ENCODE measurements at regions not wholly inside any gene's neighbourhood (a gene's known extent, or its start where the extent isn't known, plus 50 kb on each side); places are given as distances from the start of the nearest gene placed in this dataset.
"Not testable (repeated sequence)": the region's sequence is repeated elsewhere in the genome, so short reads cannot be mapped to it uniquely, and the experiment has no call there.

GRCh38 chrX:45598861-45599260 is 398.2 kb upstream of the DIPK2B start:
- no peak for DNase-seq (ENCODE audit: low read depth in 2 of 2)

DNA sequence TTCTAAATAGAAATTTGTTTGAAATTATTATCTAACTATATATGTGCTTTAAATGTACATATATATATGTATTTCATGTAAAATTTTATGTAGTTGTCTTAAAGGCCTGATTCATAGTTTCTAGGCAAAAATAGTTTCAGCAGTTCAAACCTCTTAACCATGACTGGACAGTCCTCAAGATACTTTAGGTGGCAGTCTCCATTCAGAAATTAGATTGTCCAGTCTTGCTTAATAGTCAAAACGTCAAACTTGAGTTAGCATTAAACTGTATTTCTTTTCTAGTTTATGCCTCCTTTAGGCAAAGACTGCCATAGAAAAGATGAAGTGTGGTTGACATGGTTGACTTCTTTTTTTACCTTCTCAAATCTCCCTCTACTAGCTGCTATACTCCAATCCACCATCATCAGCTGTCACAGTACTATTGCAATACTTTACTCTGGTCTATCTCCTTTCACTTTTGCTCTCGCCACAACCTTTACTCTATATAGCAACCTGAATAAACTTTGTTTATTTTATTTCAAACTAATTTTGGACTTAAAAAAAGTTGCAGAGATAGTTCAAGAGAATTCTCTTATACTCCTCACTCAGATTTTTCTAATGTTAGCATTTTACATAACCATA is 395.6 kb upstream of the DIPK2B start:
- peak in 1 of 2 donors; percentile 24 for DNase-seq (ENCODE audit: low read depth in 2 of 2)

- no peak for DNase-seq (ENCODE audit: low read depth in 2 of 2)
Measured at GRCh38 chrX:45592101-45592500, 391.4 kb upstream of the DIPK2B start.

DNA sequence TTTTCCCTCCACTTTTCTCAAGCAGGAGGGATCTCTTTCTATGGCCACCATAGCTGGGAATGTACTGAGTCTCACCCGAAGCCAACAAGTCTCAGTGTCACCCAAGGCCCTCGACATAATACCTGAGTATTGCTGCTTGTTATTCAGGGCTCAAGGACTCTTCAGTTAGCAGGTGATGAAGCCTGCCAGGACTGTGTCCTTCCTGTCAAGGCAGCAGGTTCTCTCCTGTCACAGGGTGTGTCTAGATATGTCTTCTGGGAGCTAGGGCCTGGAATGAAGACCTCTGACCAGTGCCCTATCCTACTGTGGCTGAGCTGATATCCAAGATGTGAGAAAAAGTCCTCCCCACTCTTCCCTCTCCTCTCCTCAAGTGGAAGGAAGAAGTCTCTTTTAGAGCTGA is 391.0 kb upstream of the DIPK2B start:
- DNase-seq (ENCODE audit: low read depth in 2 of 2): no peak

DNA sequence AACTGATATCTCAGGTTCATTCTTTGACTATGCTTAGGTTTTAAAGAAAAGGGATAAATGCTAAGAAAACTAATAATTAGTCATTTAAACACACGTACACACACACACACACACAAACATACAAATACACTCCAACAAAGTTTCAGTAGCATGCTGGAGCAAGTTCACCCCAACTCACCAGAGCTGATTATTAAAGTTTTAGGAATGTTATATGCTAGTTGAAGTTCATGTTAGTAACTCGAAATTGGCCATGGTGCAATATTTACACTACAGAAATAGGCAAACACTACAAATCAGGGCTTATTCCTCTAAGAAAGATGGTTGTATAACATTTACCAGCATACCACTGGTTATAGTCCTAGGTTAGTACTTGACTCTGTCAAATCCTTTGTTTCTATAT is 384.0 kb upstream of the DIPK2B start:
- DNase-seq (ENCODE audit: low read depth in 2 of 2): no peak

- DNase-seq (ENCODE audit: low read depth in 2 of 2): no peak
Measured at GRCh38 chrX:45577361-45577760, 376.7 kb upstream of the DIPK2B start.

DNA sequence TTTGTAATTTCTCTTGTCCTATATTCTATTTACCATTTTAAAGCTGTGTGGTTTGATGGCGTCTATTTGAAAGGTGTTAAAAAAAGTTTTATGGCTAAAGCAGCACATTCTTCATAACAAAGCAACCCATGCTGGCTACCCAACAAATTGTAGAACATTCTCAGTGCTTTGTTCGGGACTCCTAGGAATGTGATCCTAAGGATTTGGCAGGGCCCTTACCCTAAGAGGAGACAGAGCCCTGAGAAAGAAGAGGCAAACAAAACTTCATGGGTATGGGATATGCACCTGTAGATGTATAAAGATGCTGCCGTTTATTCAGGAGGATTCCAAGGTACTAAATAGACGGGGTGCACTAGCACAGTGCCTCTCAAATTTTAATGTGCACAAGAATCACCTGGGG is 370.8 kb upstream of the DIPK2B start:
- no peak for DNase-seq (ENCODE audit: low read depth in 2 of 2)

GRCh38 chrX:45566456-45566855 is 365.8 kb upstream of the DIPK2B start:
- no peak for DNase-seq (ENCODE audit: low read depth in 2 of 2)

DNA sequence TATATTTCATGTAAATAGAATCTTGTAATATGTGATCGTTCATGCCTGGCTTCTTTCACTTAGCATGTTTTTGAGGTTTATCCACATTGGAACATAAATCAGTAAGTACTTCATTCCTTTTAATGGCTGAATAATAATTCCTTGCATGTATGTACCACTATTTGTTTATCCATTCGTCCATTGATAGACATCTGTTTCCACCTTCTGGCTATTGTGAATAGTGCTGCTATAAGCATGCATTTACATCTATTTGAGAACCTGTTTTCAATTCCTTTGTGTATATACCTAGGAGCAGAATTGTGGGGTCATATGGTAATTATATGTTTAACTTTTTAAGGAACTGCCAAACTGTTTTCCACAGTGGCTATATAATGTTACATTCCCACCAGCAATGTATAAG is 356.7 kb upstream of the DIPK2B start:
- DNase-seq (ENCODE audit: low read depth in 2 of 2): peak in 1 of 2 donors; percentile 19

DNA sequence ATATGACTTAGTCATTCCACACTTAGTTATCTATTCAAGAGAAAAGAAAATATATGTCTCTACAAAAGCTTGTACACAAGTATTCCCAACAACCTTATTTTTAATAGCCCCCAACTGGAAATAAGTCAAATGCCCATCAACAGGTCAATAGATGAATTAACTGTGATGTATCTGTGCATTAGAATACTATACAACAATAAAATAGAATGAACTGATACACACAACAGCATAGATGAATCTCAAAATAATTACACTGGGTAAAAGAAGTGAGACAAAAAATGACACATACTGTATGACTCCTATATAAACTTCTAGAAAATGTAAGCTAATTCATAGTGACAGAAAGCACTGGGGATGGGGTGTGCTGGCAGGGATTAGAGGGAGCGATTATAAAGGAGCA is 354.1 kb upstream of the DIPK2B start:
- DNase-seq (ENCODE audit: low read depth in 2 of 2): no peak

DNA sequence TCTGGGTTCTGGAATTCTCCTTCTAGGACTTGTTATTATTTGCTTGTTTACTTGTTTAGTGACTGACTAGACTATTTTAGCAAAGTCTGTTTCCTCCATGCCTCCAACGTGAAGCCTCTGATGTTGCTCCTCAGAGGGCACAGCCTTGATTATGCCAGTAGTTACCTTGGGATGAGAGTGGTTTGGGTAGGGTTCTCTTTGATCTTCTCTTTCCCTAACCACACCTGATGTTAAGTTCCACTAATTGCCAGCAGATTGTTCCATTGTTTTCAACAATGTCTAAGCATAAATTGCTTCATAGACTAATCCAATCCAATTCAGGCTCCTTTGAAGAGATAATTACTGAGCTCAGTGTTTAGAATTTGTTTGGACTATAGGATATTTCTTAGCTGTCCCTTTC is 352.7 kb upstream of the DIPK2B start:
- DNase-seq (ENCODE audit: low read depth in 2 of 2): no peak

- not testable (repeated sequence) for DNase-seq (ENCODE audit: low read depth in 2 of 2)
Measured at GRCh38 chrX:45546697-45547096, 346.0 kb upstream of the DIPK2B start.

- no peak for DNase-seq (ENCODE audit: low read depth in 2 of 2)
Measured at GRCh38 chrX:45540181-45540580, 339.5 kb upstream of the DIPK2B start.

DNA sequence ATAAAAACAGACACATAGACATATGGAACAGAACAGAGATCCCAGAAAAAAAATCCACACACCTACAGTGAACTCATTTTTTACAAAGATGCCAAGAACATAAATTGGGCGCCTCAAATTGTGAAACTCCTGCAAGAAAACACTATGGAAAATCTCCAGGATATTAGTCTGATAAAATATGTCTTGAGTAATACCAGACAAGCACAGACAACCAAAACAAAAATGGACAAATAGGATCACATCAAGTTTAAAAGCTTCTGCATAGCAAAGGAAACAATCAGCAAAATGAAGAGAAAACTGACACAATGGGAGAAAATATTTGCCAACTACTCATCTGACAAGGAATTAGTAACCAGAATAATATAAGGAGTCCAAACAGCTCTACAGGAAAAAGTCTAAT is 337.3 kb upstream of the DIPK2B start:
- DNase-seq (ENCODE audit: low read depth in 2 of 2): no peak

GRCh38 chrX:45527834-45528233 is 327.2 kb upstream of the DIPK2B start:
- no peak for DNase-seq (ENCODE audit: low read depth in 2 of 2)

GRCh38 chrX:45524805-45525204 is 324.1 kb upstream of the DIPK2B start:
- no peak for DNase-seq (ENCODE audit: low read depth in 2 of 2)

DNA sequence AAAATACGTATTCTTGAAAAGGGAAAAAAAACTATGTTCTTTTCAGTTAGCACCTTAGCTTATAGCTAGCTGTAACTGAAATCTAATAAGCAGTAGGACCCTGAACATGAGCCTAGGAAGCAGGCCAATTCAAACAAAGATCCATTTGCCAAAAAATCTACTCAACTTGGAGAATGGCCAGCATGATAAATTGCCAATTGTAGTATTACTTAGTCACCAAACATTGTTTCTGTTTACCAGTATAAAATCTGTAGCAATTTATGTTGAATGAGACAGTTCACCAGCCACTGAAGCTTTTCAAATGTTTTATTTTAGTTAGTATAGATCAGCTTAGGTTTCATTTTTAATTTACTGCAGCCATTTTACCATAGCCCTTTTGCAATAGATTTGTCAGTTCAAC is 323.6 kb upstream of the DIPK2B start:
- DNase-seq (ENCODE audit: low read depth in 2 of 2): peak; percentile 68 to 77

DNA sequence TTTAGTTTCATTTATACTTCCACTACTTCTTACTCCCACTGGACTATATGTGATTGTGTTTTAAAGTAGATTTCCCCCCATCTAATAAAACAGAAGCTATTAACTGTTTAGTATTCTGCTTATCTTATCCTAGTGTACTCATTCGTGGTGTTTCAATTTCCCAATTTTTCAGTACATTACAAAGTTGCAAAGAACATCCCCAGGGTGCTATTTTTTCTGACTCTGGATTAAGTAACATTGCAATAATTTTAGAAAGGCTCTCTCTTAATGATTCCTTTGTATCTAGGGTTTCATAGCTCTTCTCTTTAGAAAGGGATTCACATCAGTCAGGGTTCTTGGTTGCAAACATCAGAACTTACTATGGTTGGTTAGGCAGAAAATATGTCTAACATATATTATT is 317.9 kb upstream of the DIPK2B start:
- no peak for DNase-seq (ENCODE audit: low read depth in 2 of 2)

DNA sequence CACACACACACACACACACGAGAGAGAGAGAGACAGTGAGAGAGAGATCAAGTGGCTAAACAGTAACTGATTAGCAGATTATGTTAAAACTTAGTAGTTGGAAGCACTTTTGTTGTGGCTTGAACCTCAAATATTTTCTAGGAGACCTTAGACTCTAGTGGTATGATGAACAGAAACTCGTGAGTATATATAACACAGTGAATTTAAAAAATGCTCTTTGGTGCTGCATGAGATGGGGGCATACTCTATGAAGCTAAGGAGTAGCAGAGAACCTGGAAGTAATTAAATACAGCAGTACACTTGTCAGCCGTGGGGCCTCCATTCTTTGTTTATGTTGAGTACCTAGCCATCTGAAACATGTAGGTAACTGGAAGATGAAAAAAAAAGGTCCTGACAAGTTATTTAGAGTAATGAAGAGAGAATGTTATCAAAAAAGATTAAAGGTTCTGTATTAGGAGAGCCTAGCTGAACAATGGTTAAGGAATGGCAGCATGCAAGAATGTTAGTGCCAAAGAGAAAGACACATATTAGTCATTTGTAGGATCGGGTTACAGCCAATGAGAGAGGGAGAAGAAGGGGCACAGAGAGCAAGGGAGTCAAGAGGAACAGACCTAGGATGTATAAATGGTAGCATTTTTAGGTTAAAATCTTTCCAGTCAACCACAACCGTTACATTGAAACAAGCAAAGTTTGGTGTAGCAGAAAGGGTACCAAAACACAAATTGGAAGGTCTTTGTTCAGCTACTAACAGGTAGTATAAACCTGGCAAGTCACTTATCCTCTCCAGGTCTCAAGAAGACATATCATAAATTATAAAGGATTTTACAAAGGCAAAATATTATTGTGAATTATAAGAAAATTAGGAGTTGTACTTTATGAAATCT is 316.7 kb upstream of the DIPK2B start:
- peak in 1 of 2 donors; percentile 39 for DNase-seq (ENCODE audit: low read depth in 2 of 2)

- peak; percentile 72 to 75 for DNase-seq (ENCODE audit: low read depth in 2 of 2)
Measured at GRCh38 chrX:45515262-45516215, 314.9 kb upstream of the DIPK2B start.

DNA sequence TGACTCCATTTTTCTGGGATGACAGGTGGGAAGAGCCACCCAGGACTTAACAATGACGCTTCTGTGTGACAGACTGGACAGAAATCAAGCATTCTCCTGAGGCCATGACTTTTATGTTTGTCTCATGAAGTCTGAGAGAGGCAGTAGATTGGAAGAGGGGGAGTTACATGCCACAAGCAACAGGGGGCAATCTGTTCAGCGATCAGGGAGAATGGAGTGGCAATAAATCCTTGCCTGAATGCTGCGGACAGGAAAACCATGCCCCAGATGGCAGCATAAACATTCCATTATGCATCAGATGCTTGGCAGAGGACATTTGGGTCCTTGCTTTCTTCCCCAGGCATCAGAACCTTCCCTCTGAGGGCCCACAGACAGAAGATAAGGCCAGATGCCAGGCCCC is 312.4 kb upstream of the DIPK2B start:
- no peak for DNase-seq (ENCODE audit: low read depth in 2 of 2)

- peak in 1 of 2 donors; percentile 62 for DNase-seq (ENCODE audit: low read depth in 2 of 2)
Measured at GRCh38 chrX:45508454-45508853, 307.8 kb upstream of the DIPK2B start.
